Erythroblast (primary cell): ENCODE measurements at regions not wholly inside any gene's neighbourhood (a gene's known extent, or its start where the extent isn't known, plus 50 kb on each side); places are given as distances from the start of the nearest gene placed in this dataset.
"Not testable (repeated sequence)": the region's sequence is repeated elsewhere in the genome, so short reads cannot be mapped to it uniquely, and the experiment has no call there.

ENCODE experiments used
- DNase-seq, 2 experiments: peaks; one replicate each; lab custom pipeline; 2025; lab: John Stamatoyannopoulos, UW
- POLR2A ChIP-seq: IDR thresholded peaks from 2 replicates; pipeline ENCODE4 v1.6.1; 2011; ENCODE audit warnings: mild to moderate bottlenecking, low read length

DNA sequence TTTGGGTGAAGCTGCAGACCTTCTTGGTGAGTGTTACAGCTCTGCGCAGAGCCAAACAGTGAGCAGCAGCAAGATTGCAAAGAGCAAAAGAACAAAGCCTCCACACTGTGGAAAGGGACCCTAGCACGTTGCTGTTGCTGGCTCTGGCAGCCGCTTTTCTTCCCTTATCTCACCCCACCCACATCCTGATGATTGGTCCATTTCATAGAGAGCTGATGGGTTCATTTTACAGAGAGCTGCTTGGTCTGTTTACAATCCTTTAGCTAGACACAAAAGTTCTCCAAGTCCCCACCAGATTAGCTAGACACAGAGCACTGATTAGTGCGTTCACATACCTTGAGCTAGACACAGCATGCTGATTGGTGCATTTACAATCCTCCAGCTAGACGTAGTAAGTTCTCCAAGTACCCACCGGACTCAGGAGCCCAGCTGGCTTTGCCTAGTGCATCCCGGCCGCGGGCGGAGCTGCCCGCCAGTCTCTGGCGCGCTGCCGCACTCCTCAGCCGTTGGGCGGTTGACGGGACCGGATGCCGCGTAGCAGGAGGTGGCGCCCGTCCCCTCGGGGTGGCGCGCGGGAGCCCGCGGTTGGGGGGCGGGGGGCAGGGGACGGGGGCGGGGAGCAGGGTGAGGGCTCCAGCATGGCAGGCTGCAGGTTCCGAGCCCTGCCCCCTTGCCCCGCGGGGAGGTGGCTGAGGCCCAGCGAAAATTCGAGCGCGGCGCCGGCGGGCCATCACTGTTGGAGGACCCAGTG, 201.4 kb upstream of the C1QTNF3 start:
- not testable (repeated sequence) for DNase-seq

DNA sequence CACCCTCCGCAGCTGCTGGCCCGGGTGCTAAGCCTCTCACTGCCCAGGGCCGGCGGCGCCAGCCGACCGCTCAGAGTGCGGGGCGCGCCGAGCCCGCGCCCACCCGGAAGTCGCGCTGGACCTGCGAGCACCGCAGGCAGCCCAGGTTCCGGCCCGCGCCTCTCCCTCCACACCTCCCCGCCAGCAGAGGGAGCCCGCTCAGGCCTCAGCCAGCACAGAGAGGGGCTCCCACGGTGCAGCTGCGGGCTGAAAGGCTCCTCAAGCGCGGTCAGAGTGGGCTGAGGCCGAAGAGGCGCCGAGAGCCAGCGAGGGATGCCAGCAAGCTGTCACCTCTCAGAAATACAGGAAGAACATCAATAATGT, 202.0 kb upstream of the C1QTNF3 start:
- not testable (repeated sequence) for DNase-seq

More for the DNA sequence above, 201.4 kb upstream of the C1QTNF3 start:
- TF ChIP-seq POLR2A = peak; percentile 48

DNA sequence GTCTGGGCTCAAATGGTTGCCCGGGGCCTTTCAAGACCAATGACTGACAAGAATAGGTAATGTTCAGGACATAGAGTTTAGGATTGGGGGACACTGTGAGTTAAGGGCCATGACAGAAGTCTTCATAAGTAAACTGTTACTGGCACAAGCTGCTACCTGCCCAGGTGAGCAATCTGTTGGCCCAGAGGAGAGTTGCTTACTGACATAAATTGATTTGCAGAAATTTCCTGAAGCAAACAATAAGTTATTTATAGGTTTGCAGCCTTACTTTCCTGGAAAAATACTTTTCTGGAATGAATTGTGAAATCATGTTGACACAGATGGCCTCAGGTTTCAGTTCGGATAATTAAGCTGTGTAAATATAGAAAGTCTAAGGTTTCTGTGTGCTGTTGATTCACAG, 202.8 kb upstream of the C1QTNF3 start:
- DNase-seq = peak in 1 of 2 experiments; percentile 1

DNA sequence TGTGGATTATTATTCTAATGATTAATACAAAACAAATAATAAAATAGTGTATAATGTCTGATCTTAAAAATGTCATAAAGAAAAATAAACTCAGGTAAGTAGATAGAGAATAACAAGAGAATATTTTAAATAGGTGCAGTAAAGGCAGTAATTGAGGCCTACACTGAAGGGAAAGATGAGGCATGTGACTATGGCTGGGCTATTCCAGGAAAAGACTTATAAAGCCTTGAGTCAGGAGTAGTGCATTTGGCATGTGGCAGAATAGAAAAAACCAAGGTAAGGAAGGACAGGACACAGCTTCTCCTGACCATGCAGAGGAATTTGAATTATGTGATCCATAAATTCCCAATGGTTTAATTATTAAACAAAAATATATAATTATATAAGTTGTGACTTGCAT, 215.6 kb upstream of the C1QTNF3 start:
- DNase-seq = not testable (repeated sequence)

GRCh38 chr5:34261020-34261419, 218.0 kb upstream of the C1QTNF3 start:
- DNase-seq = not testable (repeated sequence)

GRCh38 chr5:34266151-34266550, 223.1 kb upstream of the C1QTNF3 start:
- not testable (repeated sequence) for DNase-seq

GRCh38 chr5:34296759-34297158, 253.7 kb upstream of the C1QTNF3 start:
- not testable (repeated sequence) for DNase-seq

- not testable (repeated sequence) for DNase-seq
Observed at GRCh38 chr5:34329201-34329600, 286.2 kb upstream of the C1QTNF3 start.

- not testable (repeated sequence) for DNase-seq
Observed at GRCh38 chr5:34329611-34330108, 286.6 kb upstream of the C1QTNF3 start.

DNA sequence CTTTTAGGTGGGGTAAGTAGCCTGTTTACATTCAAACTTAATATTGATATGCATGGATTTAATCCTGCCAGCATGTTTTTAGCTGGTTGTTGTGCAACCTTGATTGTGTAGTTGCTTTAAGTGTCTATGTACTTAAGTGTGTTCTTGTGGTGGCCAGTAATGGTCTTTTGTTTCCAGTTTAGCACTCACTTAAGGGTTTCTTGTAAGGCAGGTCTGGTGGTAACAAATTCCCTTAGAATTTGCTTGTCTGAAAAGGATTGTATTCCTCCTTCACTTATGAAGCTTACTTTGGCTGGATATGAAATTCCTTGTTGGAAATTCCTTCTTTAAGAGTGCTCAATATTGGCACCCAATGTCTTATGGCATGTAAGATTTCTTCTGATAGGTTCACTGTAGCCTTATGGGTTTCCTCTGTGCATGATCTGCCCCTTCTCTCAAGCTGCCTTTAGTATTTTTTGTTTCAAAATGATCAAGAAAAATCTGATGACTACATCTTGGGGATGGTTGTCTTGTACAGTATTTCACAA, 289.0 kb upstream of the C1QTNF3 start:
- DNase-seq = not testable (repeated sequence)

- DNase-seq = not testable (repeated sequence)
Observed at GRCh38 chr5:34339408-34340001, 296.5 kb upstream of the C1QTNF3 start.

GRCh38 chr5:34354440-34354839, 301.7 kb upstream of the RAI14 start:
- not testable (repeated sequence) for DNase-seq

DNA sequence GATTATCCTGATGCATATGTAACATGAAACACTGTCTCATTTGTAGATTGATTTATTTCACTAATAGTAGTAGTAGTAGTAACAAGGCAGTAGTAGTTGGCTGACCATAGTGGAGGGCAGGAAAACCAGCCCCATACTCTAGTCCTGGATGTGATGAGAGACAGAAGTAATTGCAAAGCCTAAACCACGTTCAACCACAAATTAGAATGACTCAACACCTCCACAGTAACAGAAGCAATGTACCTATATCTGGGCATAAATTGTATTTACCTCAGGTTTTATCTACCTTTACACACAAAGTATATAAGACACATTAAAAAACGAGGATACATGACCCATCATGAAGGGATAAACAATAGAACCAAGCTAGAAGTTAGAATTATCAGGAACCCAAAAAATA, 284.7 kb upstream of the RAI14 start:
- not testable (repeated sequence) for DNase-seq

DNA sequence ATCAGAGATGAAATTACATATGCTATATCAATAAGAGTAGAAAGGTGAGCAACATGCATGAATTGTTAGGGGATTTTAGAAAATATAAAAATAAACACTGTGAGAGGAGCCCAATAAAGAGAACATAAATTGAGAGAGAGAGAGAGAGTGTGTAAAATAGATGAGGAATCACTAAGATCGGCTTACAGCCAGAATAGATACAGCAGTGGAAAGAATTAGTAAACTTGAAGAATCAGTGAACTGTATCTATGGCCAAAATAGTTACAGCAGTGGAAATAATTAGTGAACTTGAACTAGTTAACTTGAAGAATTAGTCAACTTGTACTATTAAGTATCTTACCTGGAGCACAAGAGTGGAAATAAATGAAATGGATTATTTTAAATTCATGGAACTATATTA, 284.3 kb upstream of the RAI14 start:
- not testable (repeated sequence) for DNase-seq

DNA sequence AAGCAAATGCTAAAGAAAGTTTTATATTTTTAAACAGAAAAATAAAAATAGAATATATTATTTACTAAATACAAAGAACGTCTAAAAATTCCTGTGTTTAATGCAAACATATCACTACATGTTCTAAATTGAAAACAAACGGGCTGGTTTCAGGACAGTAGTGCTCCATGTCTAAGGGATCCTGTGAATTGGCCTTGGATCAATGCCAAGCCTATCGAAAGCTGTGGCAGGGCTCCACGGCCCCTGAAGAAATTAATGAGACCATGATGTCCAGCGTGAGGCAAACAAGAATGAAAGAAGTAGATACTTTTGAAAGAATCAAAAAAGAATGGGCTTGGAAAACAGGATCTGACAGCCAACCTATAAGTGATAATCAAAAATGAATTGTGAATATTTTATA, 283.4 kb upstream of the RAI14 start:
- DNase-seq = not testable (repeated sequence)

- not testable (repeated sequence) for DNase-seq
Observed at GRCh38 chr5:34377651-34378050, 278.5 kb upstream of the RAI14 start.

DNA sequence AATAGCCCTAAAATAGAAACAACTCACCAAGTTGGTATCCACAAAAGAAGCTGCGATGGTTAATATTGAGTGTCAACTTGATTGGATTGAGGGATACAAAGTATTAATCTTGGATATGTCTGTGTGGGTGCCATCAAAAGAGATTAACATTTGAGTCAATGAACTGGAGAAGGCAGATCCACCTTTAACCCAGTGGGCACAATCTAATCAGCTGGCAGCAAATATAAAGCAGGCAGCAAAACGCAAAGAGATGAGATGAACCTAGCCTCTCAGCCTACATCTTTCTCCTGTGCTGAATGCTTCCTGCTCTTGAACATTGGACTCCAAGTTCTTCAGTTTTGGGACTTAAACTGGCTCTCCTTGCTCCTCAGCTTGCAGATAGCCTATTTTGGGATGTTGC, 277.6 kb upstream of the RAI14 start:
- DNase-seq = not testable (repeated sequence)

DNA sequence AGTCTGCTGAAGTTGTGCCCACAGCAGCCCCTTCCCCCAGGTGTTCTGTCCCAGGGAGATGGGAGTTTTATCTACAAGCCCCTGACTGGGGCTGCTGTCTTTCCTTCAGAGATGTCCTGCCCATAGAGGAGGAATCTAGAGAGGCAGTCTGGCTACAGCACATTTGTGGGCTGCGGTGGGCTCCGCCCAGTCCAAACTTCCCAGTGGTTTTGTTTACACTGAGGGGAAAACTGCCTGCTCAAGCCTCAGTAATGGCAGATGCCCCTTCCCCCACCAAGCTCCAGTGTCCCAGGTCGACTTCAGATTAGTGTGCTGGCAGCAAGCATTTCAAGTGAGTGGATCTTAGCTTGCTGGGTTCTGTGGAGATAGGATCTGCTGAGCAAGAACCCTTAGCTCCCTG, 267.4 kb upstream of the RAI14 start:
- not testable (repeated sequence) for DNase-seq
